Naive thymus-derived CD4-positive, alpha-beta T cell (primary cell): ENCODE measurements at regions not wholly inside any gene's neighbourhood (a gene's known extent, or its start where the extent isn't known, plus 50 kb on each side); places are given as distances from the start of the nearest gene placed in this dataset.

Experiments used
- ATAC-seq: fragments of 150-1000 bp; cut with Tn5 transposase; 2 replicates; pipeline ENCODE4 v1.10.0; 2021; ENCODE audit warnings: mild to moderate bottlenecking, moderate library complexity
- CTCF ChIA-PET: fragments of 350-600 bp; sonication (Branson Sonifier 250); formaldehyde crosslinking; loops from one replicate; lab custom pipeline; 2021; ENCODE audit warnings: antibody characterized with exemption; lab: Charles Lee
- POLR2A ChIA-PET: fragments of 350-600 bp; sonication (Branson Sonifier 250); formaldehyde crosslinking; loops from one replicate; lab custom pipeline; 2021; ENCODE audit warnings: antibody characterized with exemption, inconsistent platforms; lab: Charles Lee
- DNase-seq, 9 donors: peaks; one replicate each; pipeline versions ENCODE4 v3.0.0 to v3.0.0-alpha.2; 2020 to 2022; ENCODE audit warnings: mixed read lengths in 1 of 9
- H3K27ac ChIP-seq: one replicate; pipeline ENCODE4 v1.7.0; 2013; ENCODE audit warnings: mild to moderate bottlenecking, low read depth, low read length, moderate library complexity
- H3K27me3 ChIP-seq, 2 donors: one replicate each; pipeline ENCODE4 v1.7.0; 2013; ENCODE audit warnings: low read length in 2 of 2, mild to moderate bottlenecking in 2 of 2, moderate library complexity in 2 of 2; ENCODE audit not compliant: control insufficient read depth in 2 of 2, insufficient read depth in 2 of 2
- H3K36me3 ChIP-seq, 3 experiments: 1 replicate in 2 of 3; 2 replicates in 1 of 3; pipeline ENCODE4 v1.7.0; 2013; ENCODE audit warnings: low read length in 3 of 3, mild to moderate bottlenecking in 3 of 3, moderate library complexity in 1 of 3; ENCODE audit not compliant: insufficient read depth in 3 of 3, control insufficient read depth in 2 of 3
- H3K4me1 ChIP-seq, 2 donors: one replicate each; pipeline ENCODE4 v1.7.0; 2013; ENCODE audit warnings: low read length in 2 of 2, mild to moderate bottlenecking in 2 of 2, moderate library complexity in 1 of 2; ENCODE audit not compliant: control insufficient read depth in 2 of 2, insufficient read depth in 2 of 2
- H3K4me3 ChIP-seq: 2 replicates; pipeline ENCODE4 v1.7.0; 2013; ENCODE audit warnings: mild to moderate bottlenecking, low read length
- H3K9me3 ChIP-seq, 3 experiments: 1 replicate in 2 of 3; 2 replicates in 1 of 3; pipeline ENCODE4 v1.7.0; 2013; ENCODE audit warnings: low read length in 3 of 3; ENCODE audit not compliant: control insufficient read depth in 2 of 3
- H3K27ac Mint-ChIP-seq, 9 donors: one replicate each; pipeline ENCODE4 v1.8.0; 2020 to 2022; ENCODE audit warnings: mixed read lengths in 9 of 9, mild to moderate bottlenecking in 8 of 9, moderate library complexity in 5 of 9, inconsistent platforms in 2 of 9
- H3K27me3 Mint-ChIP-seq, 5 donors: one replicate each; pipeline ENCODE4 v1.8.0; 2021 to 2022; ENCODE audit warnings: mixed read lengths in 5 of 5, mild to moderate bottlenecking in 1 of 5
- H3K36me3 Mint-ChIP-seq, 5 donors: one replicate each; pipeline ENCODE4 v1.8.0; 2020 to 2022; ENCODE audit warnings: mixed read lengths in 5 of 5, mild to moderate bottlenecking in 3 of 5, inconsistent platforms in 1 of 5
- H3K4me1 Mint-ChIP-seq, 7 donors: one replicate each; pipeline ENCODE4 v1.8.0; 2020 to 2022; ENCODE audit warnings: mixed read lengths in 7 of 7, mild to moderate bottlenecking in 3 of 7, inconsistent platforms in 1 of 7
- H3K4me3 Mint-ChIP-seq, 10 donors: one replicate each; pipeline ENCODE4 v1.8.0; 2020 to 2022; ENCODE audit warnings: mild to moderate bottlenecking in 10 of 10, mixed read lengths in 10 of 10, moderate library complexity in 6 of 10, inconsistent platforms in 2 of 10
- H3K9me3 Mint-ChIP-seq, 11 donors: one replicate each; pipeline ENCODE4 v1.8.0; 2020 to 2022; ENCODE audit warnings: mixed read lengths in 11 of 11, mild to moderate bottlenecking in 4 of 11, inconsistent platforms in 1 of 11, moderate library complexity in 1 of 11
- intact Hi-C, 2 donors: fragments of 100-400 bp; cut with micrococcal nuclease; formaldehyde crosslinking; loops; one replicate each; pipeline ENCODE4 v1.15.1; 2023

GRCh38 chr2:120551522-120551921 lies 184.1 kb upstream of the GLI2 start:
- peaks cover 21 to 35% (median 32%) of the 10 kb centered on the region in 5 donors for H3K27me3 Mint-ChIP-seq
- no peak for ATAC-seq
- no peak for DNase-seq
- CTCF ChIA-PET, result no interaction called here
- no peak overlapping the region for H3K27ac Mint-ChIP-seq
- H3K9me3 Mint-ChIP-seq, result peaks cover 0 to 2% (median 0%) of the 10 kb centered on the region in 11 donors
- POLR2A ChIA-PET, result no interaction called here
- H3K9me3 ChIP-seq, result no peaks in the 10 kb centered on the region
- H3K4me1 ChIP-seq, result no peaks in the 10 kb centered on the region
- peaks cover 0 to 8% (median 4%) of the 10 kb centered on the region in 7 donors for H3K4me1 Mint-ChIP-seq
- H3K36me3 Mint-ChIP-seq, result no peaks in the 10 kb centered on the region
- no peaks in the 10 kb centered on the region for H3K27me3 ChIP-seq
- H3K4me3 Mint-ChIP-seq, result no peak overlapping the region
- no peak overlapping the region for H3K4me3 ChIP-seq
- intact Hi-C loops, result no loop called here
- no peaks in the 10 kb centered on the region for H3K36me3 ChIP-seq
- no peak overlapping the region for H3K27ac ChIP-seq

GRCh38 chr2:120552079-120552478 lies 183.6 kb upstream of the GLI2 start:
- no peak for DNase-seq
- H3K4me1 ChIP-seq, result no peaks in the 10 kb centered on the region
- Mint-ChIP-seq H3K27me3 (peaks cover 22 to 36% (median 35%) of the 10 kb centered on the region in 5 donors), H3K4me1 (peaks cover 0 to 8% (median 4%) of the 10 kb centered on the region in 7 donors), H3K4me3 (no peak overlapping the region), H3K36me3 (no peaks in the 10 kb centered on the region), H3K9me3 (peaks cover 0 to 2% (median 0%) of the 10 kb centered on the region in 11 donors), H3K27ac (no peak overlapping the region)
- ChIA-PET POLR2A (no interaction called here), CTCF (no interaction called here)
- H3K9me3 ChIP-seq, result no peaks in the 10 kb centered on the region
- no peak overlapping the region for H3K27ac ChIP-seq
- H3K27me3 ChIP-seq, result no peaks in the 10 kb centered on the region
- no peak for ATAC-seq
- H3K4me3 ChIP-seq, result no peak overlapping the region
- H3K36me3 ChIP-seq, result no peaks in the 10 kb centered on the region
- intact Hi-C loops, result no loop called here

GRCh38 chr2:120552800-120553481 lies 182.7 kb upstream of the GLI2 start:
- H3K27me3 Mint-ChIP-seq, result peaks cover 20 to 45% (median 43%) of the 10 kb centered on the region in 5 donors
- Histone ChIP-seq H3K36me3 (no peaks in the 10 kb centered on the region), H3K27ac (no peak overlapping the region), H3K27me3 (no peaks in the 10 kb centered on the region), H3K4me1 (no peaks in the 10 kb centered on the region), H3K4me3 (no peak overlapping the region), H3K9me3 (no peaks in the 10 kb centered on the region)
- H3K9me3 Mint-ChIP-seq, result peaks cover 0 to 2% (median 0%) of the 10 kb centered on the region in 11 donors
- CTCF ChIA-PET, result no interaction called here
- no peak overlapping the region for H3K27ac Mint-ChIP-seq
- intact Hi-C loops, result loop anchor here in 1 of 2 donors (1.0 kb wide), 1 partner anchor 210 kb away; no protein-coding TSS in a partner anchor
- H3K4me1 Mint-ChIP-seq, result peaks cover 0 to 8% (median 4%) of the 10 kb centered on the region in 7 donors
- POLR2A ChIA-PET, result no interaction called here
- peak; percentile 54 for ATAC-seq
- H3K36me3 Mint-ChIP-seq, result no peaks in the 10 kb centered on the region
- H3K4me3 Mint-ChIP-seq, result no peak overlapping the region
- peak in 2 of 9 donors; percentile 4 to 33 for DNase-seq

- no peak overlapping the region for H3K4me3 ChIP-seq
- ChIA-PET POLR2A (no interaction called here), CTCF (no interaction called here)
- Mint-ChIP-seq H3K9me3 (peaks cover 0 to 3% (median 0%) of the 10 kb centered on the region in 11 donors), H3K27me3 (peaks cover 20 to 47% (median 46%) of the 10 kb centered on the region in 5 donors), H3K4me1 (peaks cover 0 to 12% (median 4%) of the 10 kb centered on the region in 7 donors), H3K36me3 (no peaks in the 10 kb centered on the region), H3K27ac (no peak overlapping the region), H3K4me3 (no peak overlapping the region)
- DNase-seq, result no peak
- H3K9me3 ChIP-seq, result no peaks in the 10 kb centered on the region
- ATAC-seq, result no peak
- intact Hi-C loops, result no loop called here
- H3K27me3 ChIP-seq, result no peaks in the 10 kb centered on the region
- no peak overlapping the region for H3K27ac ChIP-seq
- H3K36me3 ChIP-seq, result no peaks in the 10 kb centered on the region
- H3K4me1 ChIP-seq, result no peaks in the 10 kb centered on the region
These were observed 181.0 kb upstream of the GLI2 start for GRCh38 chr2:120554625-120555032.

- H3K27me3 ChIP-seq, result no peaks in the 10 kb centered on the region
- no peaks in the 10 kb centered on the region for H3K36me3 ChIP-seq
- no peak for ATAC-seq
- no peaks in the 10 kb centered on the region for H3K4me1 ChIP-seq
- Mint-ChIP-seq H3K36me3 (no peaks in the 10 kb centered on the region), H3K9me3 (peaks cover 0 to 3% (median 0%) of the 10 kb centered on the region in 11 donors), H3K4me1 (peaks cover 0 to 12% (median 4%) of the 10 kb centered on the region in 7 donors), H3K27me3 (peaks cover 20 to 50% (median 46%) of the 10 kb centered on the region in 5 donors), H3K4me3 (no peak overlapping the region), H3K27ac (no peak overlapping the region)
- intact Hi-C loops, result no loop called here
- POLR2A ChIA-PET, result no interaction called here
- no peak overlapping the region for H3K27ac ChIP-seq
- no peaks in the 10 kb centered on the region for H3K9me3 ChIP-seq
- DNase-seq, result no peak
- CTCF ChIA-PET, result no interaction called here
- no peak overlapping the region for H3K4me3 ChIP-seq
These were observed 180.6 kb upstream of the GLI2 start for GRCh38 chr2:120555092-120555491.

- no peak overlapping the region for H3K27ac Mint-ChIP-seq
- Histone ChIP-seq H3K9me3 (no peaks in the 10 kb centered on the region), H3K4me1 (no peaks in the 10 kb centered on the region), H3K27ac (no peak overlapping the region), H3K36me3 (no peaks in the 10 kb centered on the region), H3K4me3 (no peak overlapping the region), H3K27me3 (no peaks in the 10 kb centered on the region)
- ATAC-seq, result no peak
- peaks cover 10 to 50% (median 47%) of the 10 kb centered on the region in 5 donors for H3K27me3 Mint-ChIP-seq
- H3K36me3 Mint-ChIP-seq, result no peaks in the 10 kb centered on the region
- H3K9me3 Mint-ChIP-seq, result peaks cover 0 to 3% (median 0%) of the 10 kb centered on the region in 11 donors
- POLR2A ChIA-PET, result no interaction called here
- intact Hi-C loops, result no loop called here
- peaks cover 0 to 12% (median 4%) of the 10 kb centered on the region in 7 donors for H3K4me1 Mint-ChIP-seq
- CTCF ChIA-PET, result no interaction called here
- H3K4me3 Mint-ChIP-seq, result no peak overlapping the region
- no peak for DNase-seq
These were observed 178.8 kb upstream of the GLI2 start for GRCh38 chr2:120556911-120557310.

GRCh38 chr2:120558847-120559246 lies 176.8 kb upstream of the GLI2 start:
- intact Hi-C loops, result no loop called here
- Mint-ChIP-seq H3K4me1 (peaks cover 0 to 4% (median 0%) of the 10 kb centered on the region in 7 donors), H3K9me3 (peaks cover 0 to 3% (median 0%) of the 10 kb centered on the region in 11 donors), H3K4me3 (no peak overlapping the region), H3K27me3 (peaks cover 0 to 37% (median 35%) of the 10 kb centered on the region in 5 donors), H3K36me3 (no peaks in the 10 kb centered on the region), H3K27ac (no peak overlapping the region)
- no peaks in the 10 kb centered on the region for H3K36me3 ChIP-seq
- no peak overlapping the region for H3K4me3 ChIP-seq
- ChIA-PET POLR2A (no interaction called here), CTCF (no interaction called here)
- H3K27ac ChIP-seq, result no peak overlapping the region
- no peaks in the 10 kb centered on the region for H3K27me3 ChIP-seq
- DNase-seq (no peak), ATAC-seq (no peak)
- no peaks in the 10 kb centered on the region for H3K4me1 ChIP-seq
- no peaks in the 10 kb centered on the region for H3K9me3 ChIP-seq
